Small intestine (tissue), 7 donors: ENCODE measurements at regions not wholly inside any gene's neighbourhood (a gene's known extent, or its start where the extent isn't known, plus 50 kb on each side); places are given as distances from the start of the nearest gene placed in this dataset.
"Not testable (repeated sequence)": the region's sequence is repeated elsewhere in the genome, so short reads cannot be mapped to it uniquely, and the experiment has no call there.

ENCODE experiments used
- DNase-seq, 2 donors: peaks; one replicate each; pipeline versions ENCODE4 v3.0.0 to v3.0.0-alpha.2; 2013
- FAIRE-seq: peaks from 2 replicates; lab custom pipeline; 2012; peaks lifted over from hg19 to GRCh38; lab: Jason Lieb, UNC
- H3K27ac ChIP-seq, 3 donors: one replicate each; pipeline ENCODE4 v1.5.1; 2013; ENCODE audit warnings: low read length in 2 of 3, mild to moderate bottlenecking in 2 of 3, control low read depth in 1 of 3, inconsistent platforms in 1 of 3, low read depth in 1 of 3, moderate library complexity in 1 of 3
- H3K27me3 ChIP-seq, 3 donors: one replicate each; pipeline ENCODE4 v1.6.1; 2013; ENCODE audit warnings: low read length in 3 of 3, inconsistent platforms in 1 of 3; ENCODE audit not compliant: control insufficient read depth in 3 of 3, insufficient read depth in 3 of 3
- H3K36me3 ChIP-seq, 3 donors: one replicate each; pipeline ENCODE4 v1.6.1; 2013; ENCODE audit warnings: low read length in 3 of 3, inconsistent platforms in 1 of 3, low read depth in 1 of 3, mild to moderate bottlenecking in 1 of 3, moderate library complexity in 1 of 3; ENCODE audit not compliant: control insufficient read depth in 3 of 3, insufficient read depth in 2 of 3
- H3K4me1 ChIP-seq, 3 donors: one replicate each; pipeline ENCODE4 v1.6.1; 2013; ENCODE audit warnings: low read length in 2 of 3, inconsistent platforms in 1 of 3, low read depth in 1 of 3, mild to moderate bottlenecking in 1 of 3, moderate library complexity in 1 of 3; ENCODE audit not compliant: control insufficient read depth in 3 of 3, insufficient read depth in 2 of 3
- H3K4me3 ChIP-seq, 3 donors: one replicate each; pipeline ENCODE4 v1.5.1; 2013; ENCODE audit warnings: low read length in 3 of 3, control low read depth in 1 of 3, inconsistent platforms in 1 of 3, low read depth in 1 of 3, mild to moderate bottlenecking in 1 of 3, moderate library complexity in 1 of 3
- H3K9me3 ChIP-seq, 2 donors: one replicate each; pipeline ENCODE4 v1.6.1; 2013; ENCODE audit warnings: low read depth in 1 of 2, low read length in 1 of 2; ENCODE audit not compliant: control insufficient read depth in 2 of 2, insufficient read depth in 1 of 2
- WGBS, 3 donors: extraction: QIAGEN DNeasy Blood & Tissue Kit; methylation state at CpG; one replicate each; pipeline ENCODE4 v1.1.7; 2013; 5-methylcytosine and 5-hydroxymethylcytosine counted together
- donor health status: healthy with polysubstance abuse.
- donor health status: control.
- donor health status: control.
- donor health status: Bipolar disorder and iron deficiency.
- donor health status: healthy.

DNA sequence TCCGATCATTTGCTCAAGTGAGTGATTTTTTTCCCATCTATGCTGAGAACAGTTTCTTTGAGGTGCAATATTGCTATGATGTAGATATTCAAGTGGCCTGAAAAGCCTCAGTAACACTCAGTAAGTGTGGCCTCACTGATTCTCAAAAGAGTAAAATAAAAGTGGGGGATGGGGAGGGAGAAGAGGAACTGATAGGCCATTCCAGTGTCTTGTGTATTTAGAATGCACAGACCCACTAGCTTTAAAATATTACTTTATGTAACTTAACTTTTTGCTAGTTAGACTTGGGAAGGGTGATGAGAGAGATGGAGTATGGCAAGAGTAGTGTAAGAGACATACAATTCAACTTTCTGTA lies 79.5 kb upstream of the ZNF608 start:
- DNase-seq (no peak), FAIRE-seq (no peak)
- H3K36me3 ChIP-seq = no peaks in the 10 kb centered on the region
- 89 to 94% (median 93%) methylated on average over 1 of the region's 1 CpG for WGBS, 3 donors
- peaks cover 0 to 11% (median 2%) of the 10 kb centered on the region in 3 donors for H3K4me1 ChIP-seq
- no peaks in the 10 kb centered on the region for H3K9me3 ChIP-seq
- no peak overlapping the region for H3K27ac ChIP-seq
- H3K27me3 ChIP-seq = no peaks in the 10 kb centered on the region
- H3K4me3 ChIP-seq = no peak overlapping the region

DNA sequence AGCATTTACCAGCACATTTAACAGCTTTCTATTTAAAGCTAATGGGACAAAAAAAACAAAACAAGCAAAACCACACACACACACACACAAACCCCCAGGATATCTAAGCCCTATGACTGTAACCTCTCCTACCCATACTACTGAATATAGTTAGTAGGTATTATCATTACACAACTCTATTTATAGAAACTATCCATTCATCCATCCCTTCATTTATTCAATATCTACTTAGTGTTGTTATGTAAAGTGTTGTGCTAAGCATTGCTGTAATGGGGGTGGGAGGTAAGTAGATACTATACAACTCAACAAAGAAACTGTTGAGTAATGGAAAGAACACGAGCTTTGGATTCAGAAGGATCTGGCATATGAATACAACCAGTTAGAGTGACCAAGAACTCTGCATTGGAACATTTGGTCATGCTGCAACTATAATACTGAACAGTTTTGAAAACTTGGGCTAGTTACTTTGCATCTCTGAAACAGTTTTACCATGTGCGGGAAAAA lies 82.3 kb upstream of the ZNF608 start:
- H3K27ac ChIP-seq = no peak overlapping the region
- no peak for DNase-seq
- 83 to 91% (median 91%) methylated on average over 2 of the region's 2 CpGs for WGBS, 3 donors
- no peak for FAIRE-seq
- no peak overlapping the region for H3K4me3 ChIP-seq
- no peaks in the 10 kb centered on the region for H3K27me3 ChIP-seq
- H3K36me3 ChIP-seq = no peaks in the 10 kb centered on the region
- H3K4me1 ChIP-seq = peaks cover 0 to 11% (median 0%) of the 10 kb centered on the region in 3 donors
- H3K9me3 ChIP-seq = peaks cover 0 to 13% of the 10 kb centered on the region in 2 donors

DNA sequence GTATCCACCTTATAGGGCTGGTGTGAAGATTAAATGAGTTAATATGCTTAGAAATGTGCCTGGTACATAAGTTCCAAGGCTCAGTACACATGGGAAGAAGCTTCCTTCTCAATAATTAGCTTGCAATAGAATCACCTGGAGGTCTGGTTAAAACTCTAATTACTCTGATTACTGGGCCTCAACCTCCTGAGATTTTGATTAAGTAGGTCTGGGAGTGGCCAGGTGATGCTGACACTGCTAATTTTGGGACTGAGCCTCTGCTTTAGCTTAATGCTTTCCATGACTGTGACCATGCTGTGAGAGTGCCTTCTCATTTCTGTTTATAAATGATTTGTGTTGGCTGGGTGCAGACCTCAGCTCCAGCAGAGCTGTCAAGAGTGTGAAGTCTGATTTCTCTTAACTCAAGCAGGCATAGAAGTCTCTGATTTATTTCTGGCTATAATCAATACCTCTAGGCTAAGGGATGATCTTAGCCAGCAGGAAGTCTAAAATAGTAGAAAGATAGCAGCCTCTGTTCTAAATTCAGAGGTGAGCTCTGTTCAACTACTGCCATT lies 85.3 kb upstream of the ZNF608 start:
- H3K27me3 ChIP-seq = no peaks in the 10 kb centered on the region
- DNase-seq (no peak), FAIRE-seq (no peak)
- H3K4me3 ChIP-seq = no peak overlapping the region
- peaks cover 0 to 13% of the 10 kb centered on the region in 2 donors for H3K9me3 ChIP-seq
- H3K4me1 ChIP-seq = no peaks in the 10 kb centered on the region
- H3K27ac ChIP-seq = no peak overlapping the region
- no peaks in the 10 kb centered on the region for H3K36me3 ChIP-seq

DNA sequence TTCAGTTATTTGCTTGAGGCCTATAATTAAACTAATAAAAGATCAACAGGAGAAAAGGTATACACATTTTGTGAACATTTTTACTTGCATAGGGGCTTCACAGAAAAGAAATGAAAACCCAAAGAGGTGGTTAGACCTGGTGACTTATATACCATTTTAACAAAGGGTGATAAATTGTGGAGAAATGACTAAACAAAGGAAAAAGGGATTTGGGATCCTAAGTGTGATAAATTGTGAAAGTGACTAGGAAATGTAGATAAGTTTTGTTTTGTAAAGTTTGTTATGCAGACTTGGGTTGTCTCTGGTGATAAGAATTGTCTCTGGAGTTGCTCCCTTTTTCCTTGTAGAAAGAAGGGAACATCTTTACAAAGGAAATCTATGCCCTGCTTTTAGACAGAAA lies 86.1 kb upstream of the ZNF608 start:
- Histone ChIP-seq H3K27me3 (no peaks in the 10 kb centered on the region), H3K36me3 (no peaks in the 10 kb centered on the region), H3K4me3 (no peak overlapping the region), H3K27ac (no peak overlapping the region), H3K4me1 (no peaks in the 10 kb centered on the region), H3K9me3 (peaks cover 0 to 13% of the 10 kb centered on the region in 2 donors)
- FAIRE-seq (no peak), DNase-seq (no peak)

DNA sequence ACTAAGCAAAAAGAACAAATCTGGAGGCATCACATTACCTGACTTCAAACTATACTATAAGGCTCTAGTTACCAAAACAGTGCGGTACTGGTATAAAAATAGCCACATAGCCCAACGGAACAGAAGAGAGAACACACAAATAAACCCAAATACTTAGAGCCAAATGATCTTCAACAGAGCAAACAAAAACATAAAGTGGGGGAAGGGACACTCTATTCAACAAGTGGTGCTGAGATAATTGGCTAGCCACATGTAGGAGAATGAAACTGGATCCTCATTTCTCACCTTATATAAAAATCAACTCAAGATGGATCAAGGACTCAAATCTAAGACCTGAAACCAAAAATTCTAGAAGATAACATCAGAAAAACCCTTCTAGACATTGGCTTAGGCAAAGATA lies 89.9 kb upstream of the ZNF608 start:
- not testable (repeated sequence) for H3K4me1 ChIP-seq, H3K4me3 ChIP-seq, H3K36me3 ChIP-seq, H3K27ac ChIP-seq, H3K27me3 ChIP-seq, FAIRE-seq, DNase-seq
- H3K9me3 ChIP-seq = peaks cover 0 to 13% of the 10 kb centered on the region in 2 donors
- 92 to 96% (median 93%) methylated on average over 2 of the region's 2 CpGs for WGBS, 3 donors

DNA sequence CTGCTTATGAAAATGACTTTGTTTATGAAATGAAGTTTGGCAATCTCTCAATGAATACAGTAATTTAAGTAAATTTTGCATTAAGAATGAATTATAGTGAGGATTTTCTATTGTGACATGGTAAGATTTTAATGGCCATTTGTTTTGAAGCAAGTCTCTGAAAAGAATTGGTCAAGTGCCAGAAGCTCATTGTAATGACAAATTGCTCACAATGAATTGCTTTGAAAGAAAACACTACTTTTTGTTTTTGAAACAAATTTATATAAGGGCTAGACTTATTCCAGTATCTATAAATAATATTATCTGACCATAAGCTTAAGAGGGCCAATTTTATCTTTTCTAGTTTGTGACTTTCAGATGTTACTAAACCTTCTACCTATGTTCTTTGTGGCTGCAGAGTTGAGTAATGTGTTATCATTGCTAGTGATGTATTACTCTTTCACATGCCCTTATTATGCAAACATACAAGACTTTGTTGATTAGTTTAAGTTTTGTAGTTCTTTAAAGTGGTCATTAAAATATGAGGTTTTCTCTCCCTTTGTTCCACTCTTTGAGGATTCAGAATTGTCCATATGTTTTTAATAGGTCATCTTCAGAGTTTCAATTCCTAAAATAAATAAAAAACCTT lies 93.0 kb upstream of the ZNF608 start:
- Histone ChIP-seq H3K9me3 (no peaks in the 10 kb centered on the region), H3K36me3 (no peaks in the 10 kb centered on the region), H3K4me1 (no peaks in the 10 kb centered on the region), H3K27ac (no peak overlapping the region), H3K27me3 (no peaks in the 10 kb centered on the region), H3K4me3 (no peak overlapping the region)
- DNase-seq (peak in 1 of 2 donors; percentile 15), FAIRE-seq (no peak)

DNA sequence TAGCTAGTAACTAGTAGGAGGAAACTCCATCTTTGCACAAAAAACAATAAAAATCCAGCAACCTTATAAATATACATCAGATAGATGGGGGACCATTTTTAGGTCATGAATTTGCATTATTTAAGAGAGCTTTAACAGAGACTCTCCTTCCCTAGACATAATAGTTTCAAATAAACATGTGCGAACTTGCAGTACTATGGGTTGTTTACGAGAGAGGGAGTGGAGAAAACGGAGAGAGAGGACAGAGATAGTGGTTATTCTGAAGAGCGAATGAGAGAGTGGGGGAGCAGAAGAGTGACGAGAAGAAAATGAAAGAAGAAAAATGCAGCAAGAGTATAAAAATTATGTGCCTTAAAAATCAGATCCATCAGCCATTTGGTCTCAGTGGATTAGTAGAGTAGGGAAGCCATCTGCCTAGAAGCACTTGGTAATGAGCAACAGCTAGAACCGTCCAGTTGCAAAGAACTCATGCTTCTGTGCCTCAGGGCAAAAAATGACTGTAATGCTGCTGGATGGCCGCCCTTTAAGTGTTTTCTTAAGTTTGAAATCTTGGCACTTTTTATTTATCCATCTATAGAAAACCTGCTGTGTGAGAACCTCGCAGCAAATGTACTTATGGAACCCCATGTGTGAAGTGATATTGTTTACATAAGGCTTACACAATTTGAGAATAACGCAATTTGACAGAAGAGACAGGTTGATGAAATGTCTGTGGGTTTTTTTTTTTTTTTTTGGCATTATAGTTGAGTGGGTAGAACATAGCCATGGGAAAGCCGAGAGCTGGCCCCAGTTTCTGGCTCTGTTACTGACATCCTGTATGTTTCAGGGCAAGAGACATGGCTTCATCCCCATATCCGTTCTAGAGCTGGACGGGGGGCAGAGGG lies 95.6 kb upstream of the ZNF608 start:
- H3K4me1 ChIP-seq = no peaks in the 10 kb centered on the region
- DNase-seq (no peak), FAIRE-seq (no peak)
- H3K36me3 ChIP-seq = no peaks in the 10 kb centered on the region
- H3K4me3 ChIP-seq = no peak overlapping the region
- H3K9me3 ChIP-seq = no peaks in the 10 kb centered on the region
- no peaks in the 10 kb centered on the region for H3K27me3 ChIP-seq
- no peak overlapping the region for H3K27ac ChIP-seq
- 86 to 92% (median 87%) methylated on average over 12 of the region's 12 CpGs for WGBS, 3 donors

DNA sequence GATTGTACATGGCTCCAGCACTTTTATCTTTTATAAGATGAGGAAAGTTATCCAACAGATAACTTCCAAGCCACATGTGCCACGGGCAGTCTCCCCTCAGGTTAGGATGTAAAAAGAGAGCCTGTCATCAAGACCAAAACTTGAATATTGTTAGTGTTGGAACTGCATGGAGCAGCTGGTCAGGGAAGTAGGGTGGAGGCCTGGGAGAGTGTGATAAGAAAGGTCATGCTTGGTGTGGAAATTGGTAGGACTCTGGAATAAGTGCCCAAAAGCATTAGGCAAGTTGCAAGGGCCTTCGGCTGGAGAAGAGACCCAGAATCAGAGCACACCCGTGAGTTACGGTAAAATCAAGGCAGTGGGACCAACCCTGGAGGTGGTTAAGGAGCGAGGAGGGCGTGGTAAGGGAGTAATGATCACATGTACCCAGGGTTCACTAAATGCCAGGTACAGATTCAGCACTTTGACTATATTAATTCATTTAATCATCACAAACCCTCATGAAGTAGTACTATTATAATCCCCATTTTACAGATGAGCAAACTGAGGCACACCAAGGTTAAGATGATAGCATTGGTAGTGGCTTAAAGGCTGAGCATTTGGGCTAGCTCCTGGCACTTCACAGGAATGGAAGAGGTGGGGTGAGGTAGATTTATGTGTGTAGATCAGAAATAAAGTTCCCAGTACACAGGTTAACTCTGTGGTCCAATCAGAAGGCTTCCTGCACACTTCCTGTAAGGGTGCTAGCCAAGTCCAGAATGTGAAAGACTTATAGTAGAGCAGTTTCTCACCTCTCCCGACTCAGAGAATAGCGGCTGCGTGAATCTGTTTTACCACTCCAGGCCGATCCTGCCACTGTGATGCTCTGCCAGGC lies 96.5 kb upstream of the ZNF608 start:
- Histone ChIP-seq H3K4me1 (no peaks in the 10 kb centered on the region), H3K36me3 (no peaks in the 10 kb centered on the region), H3K9me3 (no peaks in the 10 kb centered on the region), H3K27me3 (no peaks in the 10 kb centered on the region), H3K4me3 (no peak overlapping the region), H3K27ac (no peak overlapping the region)
- 92% methylated on average over 10 of the region's 10 CpGs for WGBS, 3 donors
- no peak for FAIRE-seq
- DNase-seq = no peak
